ENCODE measurements at regions not wholly inside any gene's neighbourhood (a gene's known extent, or its start where the extent isn't known, plus 50 kb on each side); places are given as distances from the start of the nearest gene placed in this dataset.

DNA sequence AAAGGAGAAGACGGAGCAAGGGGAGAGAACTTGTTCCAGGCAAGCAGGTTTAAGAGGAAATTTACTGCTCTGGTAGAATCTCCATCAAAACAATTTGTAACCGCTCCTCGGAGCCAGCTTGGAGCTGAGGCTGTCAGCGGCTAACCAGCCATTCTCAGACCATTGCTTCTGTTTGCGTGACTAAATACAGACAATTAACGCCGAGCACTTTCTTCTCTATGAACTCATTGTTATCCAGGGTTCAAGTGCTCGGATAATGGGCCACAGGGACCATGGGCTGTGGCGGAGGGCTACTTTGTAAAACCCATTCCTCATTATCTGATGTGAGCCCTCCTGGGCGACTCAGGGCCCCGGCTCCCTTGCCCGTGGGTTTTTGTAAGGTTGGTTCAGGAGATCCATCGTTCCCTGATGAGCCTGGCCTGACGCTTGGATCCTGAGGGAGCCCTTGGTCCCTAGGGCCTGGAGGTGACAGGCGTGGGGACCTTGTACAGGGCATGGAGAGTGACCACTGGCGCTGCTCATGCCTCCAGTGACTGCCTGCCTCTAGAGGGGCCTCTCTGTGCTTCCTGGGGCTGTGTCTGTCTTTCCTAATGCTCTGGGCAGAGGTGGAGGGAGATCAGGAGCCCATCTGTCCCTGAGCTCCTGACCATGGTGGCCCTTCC lies 61.5 kb upstream of the ZNF536 start:
- TF ChIP-seq, protein P1, sequence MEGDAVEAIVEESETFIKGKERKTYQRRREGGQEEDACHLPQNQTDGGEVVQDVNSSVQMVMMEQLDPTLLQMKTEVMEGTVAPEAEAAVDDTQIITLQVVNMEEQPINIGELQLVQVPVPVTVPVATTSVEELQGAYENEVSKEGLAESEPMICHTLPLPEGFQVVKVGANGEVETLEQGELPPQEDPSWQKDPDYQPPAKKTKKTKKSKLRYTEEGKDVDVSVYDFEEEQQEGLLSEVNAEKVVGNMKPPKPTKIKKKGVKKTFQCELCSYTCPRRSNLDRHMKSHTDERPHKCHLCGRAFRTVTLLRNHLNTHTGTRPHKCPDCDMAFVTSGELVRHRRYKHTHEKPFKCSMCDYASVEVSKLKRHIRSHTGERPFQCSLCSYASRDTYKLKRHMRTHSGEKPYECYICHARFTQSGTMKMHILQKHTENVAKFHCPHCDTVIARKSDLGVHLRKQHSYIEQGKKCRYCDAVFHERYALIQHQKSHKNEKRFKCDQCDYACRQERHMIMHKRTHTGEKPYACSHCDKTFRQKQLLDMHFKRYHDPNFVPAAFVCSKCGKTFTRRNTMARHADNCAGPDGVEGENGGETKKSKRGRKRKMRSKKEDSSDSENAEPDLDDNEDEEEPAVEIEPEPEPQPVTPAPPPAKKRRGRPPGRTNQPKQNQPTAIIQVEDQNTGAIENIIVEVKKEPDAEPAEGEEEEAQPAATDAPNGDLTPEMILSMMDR (IDR thresholded peaks at IDR 0.05; ENCODE audit: low read depth, low read length, poor library complexity, severe bottlenecking), result no peak
- TF ChIP-seq EZH2phosphoT487 (IDR thresholded peaks at IDR 0.05; ENCODE audit: borderline replicate concordance, low read length), result no peak

All from DOHH2 (cell line).